Adrenal gland (tissue), 5 donors: ENCODE measurements at regions not wholly inside any gene's neighbourhood (a gene's known extent, or its start where the extent isn't known, plus 50 kb on each side); places are given as distances from the start of the nearest gene placed in this dataset.

Experiments used
- CTCF ChIP-seq, 6 experiments: fragments of 450-650 bp in 4 of 6; fragments of 200-600 bp in 2 of 6; sonication (generic) in 1 of 6; IDR thresholded peaks; 1 replicate in 5 of 6; 2 replicates in 1 of 6; pipeline versions ENCODE4 v1.5.1 to v1.8.0; 2016 to 2021; ENCODE audit warnings: antibody characterized with exemption in 6 of 6, mild to moderate bottlenecking in 2 of 6, moderate library complexity in 1 of 6
- POLR2A ChIP-seq, 2 donors: fragments of 450-650 bp; IDR thresholded peaks; one replicate each; pipeline ENCODE4 v1.6.1; 2017; ENCODE audit warnings: antibody characterized with exemption in 2 of 2, mild to moderate bottlenecking in 2 of 2, moderate library complexity in 1 of 2
- donor health status: DM: no; HTN: no; CAD: no.

DNA sequence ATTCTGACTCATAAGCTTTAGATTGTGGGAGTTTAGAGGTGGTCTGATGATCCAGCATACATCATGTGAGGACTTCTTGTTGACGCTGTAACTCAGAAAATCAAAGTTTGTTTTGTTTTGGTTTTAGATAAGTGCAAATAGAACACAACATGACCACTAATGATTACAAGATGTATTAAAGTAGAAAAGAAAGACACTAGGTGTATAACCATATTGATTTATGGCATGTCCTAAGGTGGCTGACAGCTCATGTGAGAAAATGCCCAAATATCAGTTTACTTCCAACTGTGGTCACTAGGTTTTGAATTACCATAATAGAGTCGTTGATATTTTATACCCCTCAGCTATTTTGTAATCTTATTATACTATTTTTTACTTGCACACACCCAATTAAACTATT, 1131.4 kb upstream of the PHF14 start:
- TF ChIP-seq CTCF (IDR thresholded peaks at IDR 0.05) (no peak), POLR2A (IDR thresholded peaks at IDR 0.05) (no peak)
